Osteoblast (primary cell): ENCODE measurements at regions not wholly inside any gene's neighbourhood (a gene's known extent, or its start where the extent isn't known, plus 50 kb on each side); places are given as distances from the start of the nearest gene placed in this dataset.

Experiments
- DNase-seq: peaks from one replicate; pipeline ENCODE4 v3.0.0; 2011; ENCODE audit warnings: low spot score, mixed read lengths; ENCODE audit not compliant: insufficient read length; ENCODE audit errors: missing footprints
- H2AFZ ChIP-seq: 2 replicates; pipeline ENCODE4 v1.6.0; 2011; ENCODE audit warnings: mild to moderate bottlenecking, low read length
- H3K27ac ChIP-seq: 2 replicates; pipeline ENCODE4 v1.5.1; 2011; ENCODE audit warnings: mild to moderate bottlenecking, low read depth, low read length, moderate library complexity
- H3K27me3 ChIP-seq: 2 replicates; pipeline ENCODE4 v1.6.0; 2012; ENCODE audit warnings: mild to moderate bottlenecking, control low read depth, inconsistent platforms, low read length, moderate library complexity; ENCODE audit not compliant: insufficient read depth
- H3K36me3 ChIP-seq: 2 replicates; pipeline ENCODE4 v1.5.1; 2011; ENCODE audit warnings: mild to moderate bottlenecking, low read length, control low read depth, moderate library complexity; ENCODE audit not compliant: insufficient read depth
- H3K4me1 ChIP-seq: 2 replicates; pipeline ENCODE4 v1.5.1; 2011; ENCODE audit warnings: mild to moderate bottlenecking, low read length, control low read depth, moderate library complexity; ENCODE audit not compliant: insufficient read depth
- H3K4me2 ChIP-seq: 2 replicates; pipeline ENCODE4 v1.6.0; 2011; ENCODE audit warnings: mild to moderate bottlenecking, low read length; ENCODE audit not compliant: insufficient read depth
- H3K4me3 ChIP-seq: fragments of 200-600 bp; sonication (generic); 3 replicates; pipeline ENCODE4 v1.5.1; 2012; ENCODE audit warnings: mild to moderate bottlenecking, low read length, inconsistent platforms; ENCODE audit not compliant: insufficient read depth
- H3K79me2 ChIP-seq: 2 replicates; pipeline ENCODE4 v1.6.0; 2012; ENCODE audit warnings: mild to moderate bottlenecking, low read length, control low read depth, inconsistent platforms; ENCODE audit not compliant: insufficient read depth
- H3K9me3 ChIP-seq: 2 replicates; pipeline ENCODE4 v1.5.1; 2011; ENCODE audit warnings: low read depth, low read length, control low read depth
- H4K20me1 ChIP-seq: 2 replicates; pipeline ENCODE4 v1.6.0; 2012; ENCODE audit warnings: mild to moderate bottlenecking, low read length, control low read depth; ENCODE audit not compliant: insufficient read depth
- TF ChIP-seq, protein P1 (sequence below): IDR thresholded peaks from 2 replicates; pipeline ENCODE4 v1.5.1; 2011; ENCODE audit warnings: mild to moderate bottlenecking, low read depth, low read length, moderate library complexity; ENCODE audit errors: extremely low read depth

DNA sequence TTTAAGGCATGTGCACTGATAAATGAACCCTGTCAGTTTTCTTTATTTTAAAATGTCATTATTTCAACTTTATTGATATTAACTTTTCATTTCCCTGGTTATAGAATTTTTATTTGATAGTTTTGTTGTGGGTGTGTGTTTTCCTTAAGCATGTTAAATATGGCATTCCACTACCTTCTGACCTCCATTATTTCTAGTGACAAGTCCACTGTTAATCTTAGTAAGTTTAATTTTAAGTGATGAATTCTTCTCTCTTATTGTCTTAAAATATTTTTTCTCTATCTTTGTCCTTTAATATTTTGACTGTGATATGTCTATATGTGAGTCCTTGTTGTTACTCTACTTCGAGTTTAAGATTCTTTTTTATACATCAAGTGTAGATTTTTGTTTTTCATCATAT, 685.7 kb downstream of the GALR1 start:
- H3K9me3 ChIP-seq, result no peaks in the 10 kb centered on the region

GRCh38 chr18:77940566-77940965, 690.9 kb downstream of the GALR1 start:
- Histone ChIP-seq H2AFZ (no peak overlapping the region), H3K79me2 (no peaks in the 10 kb centered on the region)
- TF ChIP-seq, protein P1, sequence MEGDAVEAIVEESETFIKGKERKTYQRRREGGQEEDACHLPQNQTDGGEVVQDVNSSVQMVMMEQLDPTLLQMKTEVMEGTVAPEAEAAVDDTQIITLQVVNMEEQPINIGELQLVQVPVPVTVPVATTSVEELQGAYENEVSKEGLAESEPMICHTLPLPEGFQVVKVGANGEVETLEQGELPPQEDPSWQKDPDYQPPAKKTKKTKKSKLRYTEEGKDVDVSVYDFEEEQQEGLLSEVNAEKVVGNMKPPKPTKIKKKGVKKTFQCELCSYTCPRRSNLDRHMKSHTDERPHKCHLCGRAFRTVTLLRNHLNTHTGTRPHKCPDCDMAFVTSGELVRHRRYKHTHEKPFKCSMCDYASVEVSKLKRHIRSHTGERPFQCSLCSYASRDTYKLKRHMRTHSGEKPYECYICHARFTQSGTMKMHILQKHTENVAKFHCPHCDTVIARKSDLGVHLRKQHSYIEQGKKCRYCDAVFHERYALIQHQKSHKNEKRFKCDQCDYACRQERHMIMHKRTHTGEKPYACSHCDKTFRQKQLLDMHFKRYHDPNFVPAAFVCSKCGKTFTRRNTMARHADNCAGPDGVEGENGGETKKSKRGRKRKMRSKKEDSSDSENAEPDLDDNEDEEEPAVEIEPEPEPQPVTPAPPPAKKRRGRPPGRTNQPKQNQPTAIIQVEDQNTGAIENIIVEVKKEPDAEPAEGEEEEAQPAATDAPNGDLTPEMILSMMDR, result no peak

More for the DNA sequence above, 685.7 kb downstream of the GALR1 start:
- no peak overlapping the region for H2AFZ ChIP-seq
- no peaks in the 10 kb centered on the region for H3K79me2 ChIP-seq
- TF ChIP-seq, protein P1, result no peak
- H3K4me2 ChIP-seq, result no peak overlapping the region
- H3K27ac ChIP-seq, result no peak overlapping the region
- no peaks in the 10 kb centered on the region for H3K4me1 ChIP-seq
- H3K27me3 ChIP-seq, result no peaks in the 10 kb centered on the region
- DNase-seq, result no peak
- H3K4me3 ChIP-seq, result no peak overlapping the region
- H3K36me3 ChIP-seq, result no peaks in the 10 kb centered on the region
- no peaks in the 10 kb centered on the region for H4K20me1 ChIP-seq

DNA sequence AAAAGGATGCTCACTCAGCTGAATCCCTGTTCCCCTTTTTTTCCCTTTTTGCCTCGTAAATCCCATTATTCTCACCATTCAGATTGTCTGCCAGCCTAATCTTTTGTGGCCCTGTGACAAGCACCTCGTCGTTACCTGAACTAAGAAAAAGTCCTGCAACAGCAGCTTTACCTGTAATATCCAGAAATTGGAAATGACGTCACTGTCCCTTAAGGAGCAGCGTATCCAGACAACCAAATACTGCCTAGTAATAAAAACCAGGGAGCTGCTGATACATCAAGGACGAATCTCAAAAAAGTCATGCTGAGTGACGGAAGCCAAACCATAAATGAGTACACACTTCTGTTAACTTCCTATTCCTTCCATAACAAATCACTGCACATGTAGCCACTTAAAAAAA, 694.9 kb downstream of the GALR1 start:
- H3K36me3 ChIP-seq, result no peaks in the 10 kb centered on the region
- DNase-seq, result no peak
- no peak overlapping the region for H3K4me3 ChIP-seq
- no peaks in the 10 kb centered on the region for H3K79me2 ChIP-seq
- H3K27me3 ChIP-seq, result no peaks in the 10 kb centered on the region
- no peaks in the 10 kb centered on the region for H3K9me3 ChIP-seq
- no peak overlapping the region for H3K27ac ChIP-seq
- no peak overlapping the region for H3K4me2 ChIP-seq
- no peak overlapping the region for H2AFZ ChIP-seq
- H4K20me1 ChIP-seq, result no peaks in the 10 kb centered on the region
- no peaks in the 10 kb centered on the region for H3K4me1 ChIP-seq
- TF ChIP-seq, protein P1, result no peak

More at GRCh38 chr18:77940566-77940965, 690.9 kb downstream of the GALR1 start:
- no peaks in the 10 kb centered on the region for H3K4me1 ChIP-seq
- H3K9me3 ChIP-seq, result no peaks in the 10 kb centered on the region
- no peaks in the 10 kb centered on the region for H4K20me1 ChIP-seq
- no peaks in the 10 kb centered on the region for H3K36me3 ChIP-seq
- no peaks in the 10 kb centered on the region for H3K27me3 ChIP-seq
- H3K4me3 ChIP-seq, result no peak overlapping the region
- H3K27ac ChIP-seq, result no peak overlapping the region
- DNase-seq, result no peak
- no peak overlapping the region for H3K4me2 ChIP-seq

- DNase-seq, result no peak
Measured at GRCh38 chr18:77948567-77948966, 698.9 kb downstream of the GALR1 start.

More at GRCh38 chr18:77948567-77948966, 698.9 kb downstream of the GALR1 start:
- no peak overlapping the region for H3K4me2 ChIP-seq
- no peaks in the 10 kb centered on the region for H3K4me1 ChIP-seq
- H3K4me3 ChIP-seq, result no peak overlapping the region
- no peaks in the 10 kb centered on the region for H3K27me3 ChIP-seq
- H3K79me2 ChIP-seq, result no peaks in the 10 kb centered on the region
- no peaks in the 10 kb centered on the region for H3K36me3 ChIP-seq
- H2AFZ ChIP-seq, result no peak overlapping the region
- no peak overlapping the region for H3K27ac ChIP-seq
- H4K20me1 ChIP-seq, result no peaks in the 10 kb centered on the region
- no peaks in the 10 kb centered on the region for H3K9me3 ChIP-seq
- TF ChIP-seq, protein P1, result no peak
